ENCODE measurements at regions not wholly inside any gene's neighbourhood (a gene's known extent, or its start where the extent isn't known, plus 50 kb on each side); places are given as distances from the start of the nearest gene placed in this dataset.

DNA sequence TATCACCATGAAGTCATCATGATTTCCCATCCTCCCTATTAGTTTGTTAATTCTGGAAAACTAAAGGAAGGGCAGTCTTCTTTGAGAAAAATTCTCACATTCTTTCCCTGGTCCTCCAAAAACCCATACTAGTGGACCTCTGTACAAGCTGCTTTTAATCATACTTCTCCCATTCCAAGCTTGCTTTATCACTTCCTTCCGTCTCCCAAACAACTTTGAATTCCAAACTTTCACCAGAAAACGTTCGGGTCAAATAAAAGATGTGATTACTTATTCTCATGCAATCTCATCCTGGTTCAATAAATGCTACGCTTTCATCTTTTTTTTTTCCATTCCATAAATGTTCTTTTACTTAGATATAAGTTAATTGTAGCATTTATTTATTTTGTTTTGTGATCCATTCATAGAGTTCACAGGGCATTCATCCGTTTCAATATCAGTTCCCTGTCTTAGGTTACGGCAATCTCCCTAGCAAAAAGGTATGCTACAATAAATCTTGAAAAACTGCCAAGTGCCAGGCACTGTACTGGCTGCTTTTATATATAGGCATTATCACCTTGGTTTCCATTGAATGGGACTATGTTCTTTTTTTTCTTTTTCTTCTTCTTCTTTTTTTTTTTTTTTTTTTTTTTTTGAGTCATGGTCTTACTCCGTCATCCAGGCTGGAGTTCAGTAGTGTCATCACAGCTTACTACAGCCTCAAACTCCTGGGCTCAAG, 100.2 kb upstream of the GREM2 start:
- WGBS, 2 donors = 79 to 84% methylated on average over 7 of the region's 7 CpGs
- no peak for DNase-seq
- Histone ChIP-seq H3K4me3 (replicated peaks in 1 of 3) (no peak overlapping the region), H3K4me1 (no peaks in the 10 kb centered on the region), H3K9me3 (no peaks in the 10 kb centered on the region), H3K27me3 (no peaks in the 10 kb centered on the region), H3K36me3 (no peaks in the 10 kb centered on the region), H3K27ac (no peak overlapping the region)
- TF ChIP-seq, protein P1, sequence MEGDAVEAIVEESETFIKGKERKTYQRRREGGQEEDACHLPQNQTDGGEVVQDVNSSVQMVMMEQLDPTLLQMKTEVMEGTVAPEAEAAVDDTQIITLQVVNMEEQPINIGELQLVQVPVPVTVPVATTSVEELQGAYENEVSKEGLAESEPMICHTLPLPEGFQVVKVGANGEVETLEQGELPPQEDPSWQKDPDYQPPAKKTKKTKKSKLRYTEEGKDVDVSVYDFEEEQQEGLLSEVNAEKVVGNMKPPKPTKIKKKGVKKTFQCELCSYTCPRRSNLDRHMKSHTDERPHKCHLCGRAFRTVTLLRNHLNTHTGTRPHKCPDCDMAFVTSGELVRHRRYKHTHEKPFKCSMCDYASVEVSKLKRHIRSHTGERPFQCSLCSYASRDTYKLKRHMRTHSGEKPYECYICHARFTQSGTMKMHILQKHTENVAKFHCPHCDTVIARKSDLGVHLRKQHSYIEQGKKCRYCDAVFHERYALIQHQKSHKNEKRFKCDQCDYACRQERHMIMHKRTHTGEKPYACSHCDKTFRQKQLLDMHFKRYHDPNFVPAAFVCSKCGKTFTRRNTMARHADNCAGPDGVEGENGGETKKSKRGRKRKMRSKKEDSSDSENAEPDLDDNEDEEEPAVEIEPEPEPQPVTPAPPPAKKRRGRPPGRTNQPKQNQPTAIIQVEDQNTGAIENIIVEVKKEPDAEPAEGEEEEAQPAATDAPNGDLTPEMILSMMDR (IDR thresholded peaks at IDR 0.05) = no peak
- TF ChIP-seq POLR2A (IDR thresholded peaks at IDR 0.05) = no peak
- intact Hi-C loops (cut with DNase I) = no loop called here

- 78 to 79% methylated on average over 9 of the region's 9 CpGs for WGBS, 2 donors
- intact Hi-C loops (cut with DNase I) = no loop called here
- no peak overlapping the region for H3K4me3 ChIP-seq (replicated peaks in 1 of 3)
- H3K4me1 ChIP-seq = no peaks in the 10 kb centered on the region
- no peak overlapping the region for H3K27ac ChIP-seq
- H3K27me3 ChIP-seq = no peaks in the 10 kb centered on the region
- no peaks in the 10 kb centered on the region for H3K36me3 ChIP-seq
- no peak for DNase-seq
- TF ChIP-seq, protein P1 (IDR thresholded peaks at IDR 0.05) = no peak
- no peak for TF ChIP-seq POLR2A (IDR thresholded peaks at IDR 0.05)
- no peaks in the 10 kb centered on the region for H3K9me3 ChIP-seq
Measured at GRCh38 chr1:240711020-240711419, 99.1 kb upstream of the GREM2 start.

- H3K27me3 ChIP-seq = no peaks in the 10 kb centered on the region
- WGBS, 2 donors = 70 to 77% methylated on average over 6 of the region's 6 CpGs
- H3K4me3 ChIP-seq (replicated peaks in 1 of 3) = no peak overlapping the region
- DNase-seq = no peak
- H3K27ac ChIP-seq = no peak overlapping the region
- intact Hi-C loops (cut with DNase I) = no loop called here
- no peaks in the 10 kb centered on the region for H3K36me3 ChIP-seq
- no peaks in the 10 kb centered on the region for H3K9me3 ChIP-seq
- H3K4me1 ChIP-seq = no peaks in the 10 kb centered on the region
- TF ChIP-seq, protein P1 (IDR thresholded peaks at IDR 0.05) = no peak
Measured at GRCh38 chr1:240709676-240710075, 97.7 kb upstream of the GREM2 start.

- 57 to 58% methylated on average over 7 of the region's 7 CpGs for WGBS, 2 donors
Measured at GRCh38 chr1:240706150-240706935, 94.4 kb upstream of the GREM2 start.

More at GRCh38 chr1:240706150-240706935, 94.4 kb upstream of the GREM2 start:
- H3K4me1 ChIP-seq = no peaks in the 10 kb centered on the region
- H3K36me3 ChIP-seq = no peaks in the 10 kb centered on the region
- no peaks in the 10 kb centered on the region for H3K9me3 ChIP-seq
- no peak overlapping the region for H3K27ac ChIP-seq
- DNase-seq = no peak
- TF ChIP-seq, protein P1 (IDR thresholded peaks at IDR 0.05) = no peak
- no peak for TF ChIP-seq POLR2A (IDR thresholded peaks at IDR 0.05)
- no peaks in the 10 kb centered on the region for H3K27me3 ChIP-seq
- no peak overlapping the region for H3K4me3 ChIP-seq (replicated peaks in 1 of 3)
- intact Hi-C loops (cut with DNase I) = no loop called here

Measured in thyroid gland (tissue), 4 donors.